A549 (cell line): ENCODE measurements at regions not wholly inside any gene's neighbourhood (a gene's known extent, or its start where the extent isn't known, plus 50 kb on each side); places are given as distances from the start of the nearest gene placed in this dataset.

ENCODE experiments used
- ATAC-seq, 2 experiments: fragments of 200-7000 bp in 1 of 2; fragments of >200 bp in 1 of 2; cut with Nextera tagmentation in 1 of 2; cut with Tn5 transposase in 1 of 2; 3 replicates each; pipeline versions ENCODE4 v1.8.0 to v1.9.1; 2018 to 2020; ENCODE audit warnings: mild to moderate bottlenecking in 1 of 2, moderate library complexity in 1 of 2
- CTCF ChIA-PET: fragments of 300-600 bp; sonication (Branson Sonifier 250); formaldehyde crosslinking; extraction: SDS; loops from one replicate; lab custom pipeline; 2021; ENCODE audit warnings: antibody characterized with exemption, inconsistent platforms; lab: Yijun Ruan, JAX
- POLR2A ChIA-PET: fragments of 350-600 bp; formaldehyde crosslinking; extraction: SDS; loops from one replicate; lab custom pipeline; 2021; ENCODE audit warnings: antibody characterized with exemption, inconsistent platforms; lab: Yijun Ruan, JAX
- DNase-seq, 2 experiments: peaks; one replicate each; pipeline versions ENCODE4 v3.0.0 to v3.0.0-alpha.2; 2011 to 2016; ENCODE audit warnings: low read depth in 1 of 2, low spot score in 1 of 2
- FAIRE-seq: peaks from 2 replicates; lab custom pipeline; 2011; peaks lifted over from hg19 to GRCh38; lab: Jason Lieb, UNC
- H3K27ac ChIP-seq, 2 experiments: fragments of >200 bp; sonication (Bioruptor Twin); formaldehyde crosslinking; 3 replicates each; pipeline ENCODE4 v1.5.1; 2016 to 2017
- H3K4me1 ChIP-seq: fragments of >200 bp; sonication (Bioruptor Twin); formaldehyde crosslinking; 3 replicates; pipeline ENCODE4 v1.6.1; 2016
- H3K4me2 ChIP-seq: fragments of >200 bp; sonication (Bioruptor Twin); formaldehyde crosslinking; 3 replicates; pipeline ENCODE4 v1.6.1; 2016
- H3K4me3 ChIP-seq: fragments of >200 bp; sonication (Bioruptor Twin); formaldehyde crosslinking; 3 replicates; pipeline ENCODE4 v1.5.1; 2016
- H3K9me3 ChIP-seq: fragments of >200 bp; sonication (Bioruptor Twin); formaldehyde crosslinking; 3 replicates; pipeline ENCODE4 v1.6.1; 2016
- CBX2 ChIP-seq: fragments of 200-600 bp; sonication (generic); IDR thresholded peaks from 2 replicates; pipeline ENCODE4 v1.6.1; 2016; ENCODE audit warnings: low read depth, mild to moderate bottlenecking, borderline replicate concordance
- CEBPB ChIP-seq, 2 experiments: fragments of >200 bp in 1 of 2; sonication (Bioruptor Twin) in 1 of 2; formaldehyde crosslinking in 1 of 2; IDR thresholded peaks; 2 replicates each; pipeline ENCODE4 v1.6.1; 2012 to 2016
- CHD2 ChIP-seq: fragments of 150-350 bp; IDR thresholded peaks from 2 replicates; pipeline ENCODE4 v1.6.1; 2014; ENCODE audit warnings: low read length; ENCODE audit not compliant: partially characterized antibody
- EHF ChIP-seq: fragments of 250-450 bp; sonication (Bioruptor Pico); IDR thresholded peaks from 2 replicates; pipeline ENCODE4 v1.5.0; 2020; ENCODE audit warnings: mild to moderate bottlenecking
- EP300 ChIP-seq, 2 experiments: fragments of >200 bp; sonication (Bioruptor Twin); formaldehyde crosslinking; IDR thresholded peaks; 2 replicates in 1 of 2; 3 replicates in 1 of 2; pipeline ENCODE4 v1.6.1; 2016 to 2017
- FOSB ChIP-seq: fragments of 250-450 bp; sonication (Bioruptor Pico); IDR thresholded peaks from 2 replicates; pipeline ENCODE4 v1.5.0; 2020; ENCODE audit warnings: mild to moderate bottlenecking, moderate library complexity
- FOSL2 ChIP-seq, 2 experiments: fragments of 450-650 bp in 1 of 2; fragments of >200 bp in 1 of 2; sonication (Bioruptor Twin) in 1 of 2; formaldehyde crosslinking; IDR thresholded peaks; 2 replicates each; pipeline versions ENCODE4 v1.5.0 to v1.6.1; 2016 to 2020; ENCODE audit warnings: mild to moderate bottlenecking in 1 of 2, moderate library complexity in 1 of 2
- HEYL ChIP-seq: fragments of 250-450 bp; sonication (Bioruptor Pico); IDR thresholded peaks from 2 replicates; pipeline ENCODE4 v1.8.0; 2021; ENCODE audit warnings: mild to moderate bottlenecking, moderate library complexity
- KDM1A ChIP-seq: fragments of 200-600 bp; sonication (generic); IDR thresholded peaks from 2 replicates; pipeline ENCODE4 v1.6.1; 2016; ENCODE audit warnings: low read depth, mild to moderate bottlenecking
- MAZ ChIP-seq: fragments of 150-350 bp; IDR thresholded peaks from 2 replicates; pipeline ENCODE4 v1.6.1; 2014; ENCODE audit warnings: antibody characterized with exemption, low read depth, low read length, borderline replicate concordance
- POLR2A ChIP-seq: IDR thresholded peaks from 2 replicates; pipeline ENCODE4 v1.6.1; 2012; ENCODE audit warnings: mild to moderate bottlenecking, low read length
- POLR2AphosphoS2 ChIP-seq: conservative IDR thresholded peaks from 2 replicates; pipeline ENCODE4 v1.6.1; 2012; ENCODE audit warnings: low read length, improper control_type of control experiment, inconsistent platforms
- RAD21 ChIP-seq, 2 experiments: fragments of >200 bp in 1 of 2; sonication (Bioruptor Twin) in 1 of 2; formaldehyde crosslinking in 1 of 2; IDR thresholded peaks in 1 of 2; conservative IDR thresholded peaks in 1 of 2; 2 replicates in 1 of 2; 3 replicates in 1 of 2; pipeline ENCODE4 v1.6.1; 2012 to 2018; ENCODE audit warnings: inconsistent platforms in 1 of 2
- SMC3 ChIP-seq: fragments of >200 bp; sonication (Bioruptor Twin); formaldehyde crosslinking; IDR thresholded peaks from 3 replicates; pipeline ENCODE4 v1.6.1; 2018; ENCODE audit warnings: inconsistent platforms
- SREBF2 ChIP-seq: fragments of 450-650 bp; IDR thresholded peaks from 2 replicates; pipeline ENCODE4 v1.6.1; 2014; ENCODE audit warnings: mild to moderate bottlenecking, moderate library complexity
- TFCP2L1 ChIP-seq: fragments of 250-450 bp; sonication (Bioruptor Pico); IDR thresholded peaks from 2 replicates; pipeline ENCODE4 v1.5.0; 2021; ENCODE audit warnings: mild to moderate bottlenecking
- TP53 ChIP-seq: fragments of 250-450 bp; sonication (Bioruptor Pico); IDR thresholded peaks from 2 replicates; pipeline ENCODE4 v1.5.0; 2021; ENCODE audit warnings: mild to moderate bottlenecking, moderate library complexity
- ZC3H11A ChIP-seq: fragments of 450-650 bp; IDR thresholded peaks from 2 replicates; pipeline ENCODE4 v1.6.1; 2014; ENCODE audit warnings: antibody characterized with exemption, mild to moderate bottlenecking
- WGBS: methylation state at CpG from one replicate; pipeline ENCODE4 v1.1.6; 2017; ENCODE audit errors: missing lambda C conversion rate; 5-methylcytosine and 5-hydroxymethylcytosine counted together
- TF ChIP-seq, protein P1 (sequence below): fragments of >200 bp; sonication (Bioruptor Twin); formaldehyde crosslinking; IDR thresholded peaks from 3 replicates; pipeline ENCODE4 v1.6.1; 2016
- TF ChIP-seq, protein P2 (sequence below): fragments of 450-650 bp; IDR thresholded peaks from 2 replicates; pipeline ENCODE4 v1.6.1; 2014; ENCODE audit warnings: antibody characterized with exemption
- TF ChIP-seq, protein P3 (sequence below): fragments of 200-600 bp; sonication (generic); IDR thresholded peaks from 2 replicates; pipeline ENCODE4 v1.6.1; 2016; ENCODE audit warnings: antibody characterized with exemption, mild to moderate bottlenecking, moderate library complexity
- TF ChIP-seq, protein P4 (sequence below): fragments of 250-450 bp; sonication (Bioruptor Pico); IDR thresholded peaks from 2 replicates; pipeline ENCODE4 v1.5.0; 2020; ENCODE audit warnings: low read depth, mild to moderate bottlenecking, moderate library complexity
- TF ChIP-seq, protein P5 (sequence below): fragments of >200 bp; sonication (Bioruptor Twin); formaldehyde crosslinking; IDR thresholded peaks from 3 replicates; pipeline ENCODE4 v1.5.1; 2016
- TF ChIP-seq, protein P6 (sequence below): IDR thresholded peaks from 2 replicates; pipeline ENCODE4 v1.6.1; 2012; ENCODE audit warnings: low read depth, borderline replicate concordance
- TF ChIP-seq, protein P7 (sequence below): fragments of >200 bp; sonication (Bioruptor Twin); formaldehyde crosslinking; IDR thresholded peaks from 2 replicates; pipeline ENCODE4 v1.6.1; 2016

DNA sequence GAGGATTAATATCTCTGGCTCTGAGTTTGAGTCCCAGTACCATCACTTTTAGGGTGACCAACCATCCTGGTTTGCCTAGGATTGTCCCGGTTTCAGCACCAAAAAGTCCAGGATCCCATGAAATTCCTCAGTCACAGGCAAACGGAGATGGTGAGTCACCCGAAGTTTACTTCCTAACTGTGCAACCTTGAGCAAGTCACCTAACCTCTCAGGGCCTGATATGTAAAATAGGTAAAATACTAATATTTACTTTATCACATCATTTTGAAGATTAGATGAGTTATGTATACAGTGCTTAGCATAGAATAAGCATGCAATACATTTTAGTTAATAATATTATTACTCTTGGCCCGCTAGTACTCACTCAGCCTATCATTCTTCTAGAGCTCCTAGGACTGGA lies 91.1 kb upstream of the KCNMB2 start:
- no peak for TF ChIP-seq SREBF2
- TF ChIP-seq POLR2AphosphoS2 = no peak
- TF ChIP-seq, protein P1, sequence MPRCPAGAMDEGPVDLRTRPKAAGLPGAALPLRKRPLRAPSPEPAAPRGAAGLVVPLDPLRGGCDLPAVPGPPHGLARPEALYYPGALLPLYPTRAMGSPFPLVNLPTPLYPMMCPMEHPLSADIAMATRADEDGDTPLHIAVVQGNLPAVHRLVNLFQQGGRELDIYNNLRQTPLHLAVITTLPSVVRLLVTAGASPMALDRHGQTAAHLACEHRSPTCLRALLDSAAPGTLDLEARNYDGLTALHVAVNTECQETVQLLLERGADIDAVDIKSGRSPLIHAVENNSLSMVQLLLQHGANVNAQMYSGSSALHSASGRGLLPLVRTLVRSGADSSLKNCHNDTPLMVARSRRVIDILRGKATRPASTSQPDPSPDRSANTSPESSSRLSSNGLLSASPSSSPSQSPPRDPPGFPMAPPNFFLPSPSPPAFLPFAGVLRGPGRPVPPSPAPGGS = no peak
- TF ChIP-seq, all 56 proteins: peak for 0
- Histone ChIP-seq H3K4me2 (no peak overlapping the region), H3K27ac (no peak overlapping the region), H3K4me1 (no peaks in the 10 kb centered on the region), H3K9me3 (no peaks in the 10 kb centered on the region), H3K4me3 (no peak overlapping the region)
- ChIA-PET CTCF (no interaction called here), POLR2A (no interaction called here)
- ATAC-seq (no peak), FAIRE-seq (no peak), DNase-seq (no peak)
- WGBS = 33% methylated on average over 4 of the region's 4 CpGs

DNA sequence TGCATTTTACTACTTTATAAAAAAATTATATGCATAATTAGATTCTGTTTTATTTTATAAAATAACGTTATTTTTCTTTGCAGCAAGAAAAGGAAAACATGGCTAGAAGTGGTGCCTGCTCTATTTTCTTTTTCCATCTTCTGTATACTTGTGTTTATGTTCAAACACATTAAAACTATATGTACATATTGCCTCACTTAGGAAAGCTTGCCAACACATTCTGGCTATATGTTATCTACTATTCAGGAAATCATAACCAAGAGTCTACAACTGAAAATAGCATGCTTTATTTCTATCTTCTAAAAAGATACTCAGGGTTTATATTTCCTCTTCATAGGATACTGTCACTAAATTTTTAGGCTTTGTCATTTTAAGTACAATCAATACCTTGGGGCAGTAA lies 90.2 kb upstream of the KCNMB2 start:
- 2% methylated on average over 1 of the region's 1 CpG for WGBS
- FAIRE-seq = no peak

DNA sequence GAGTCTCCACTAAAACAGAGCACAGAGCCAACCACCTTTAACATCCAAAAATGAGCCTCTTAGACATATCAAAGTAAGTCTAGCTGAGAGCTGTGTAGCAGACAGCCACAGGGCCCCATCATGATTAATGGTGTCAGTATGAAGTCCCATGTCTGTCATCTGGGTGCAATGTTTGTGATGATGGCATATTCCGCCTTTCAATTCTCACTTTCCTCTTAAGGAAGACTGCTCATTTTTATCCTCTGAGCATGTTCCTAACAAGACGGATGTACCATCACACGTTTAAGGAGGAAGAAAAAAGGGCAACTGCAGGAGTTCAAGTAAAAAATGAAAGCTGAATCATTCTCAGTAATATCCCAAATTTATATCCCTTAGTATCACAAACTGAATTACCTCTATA lies 85.8 kb upstream of the KCNMB2 start:
- Histone ChIP-seq H3K4me3 (no peak overlapping the region), H3K4me1 (no peaks in the 10 kb centered on the region), H3K27ac (no peak overlapping the region), H3K4me2 (no peak overlapping the region), H3K9me3 (no peaks in the 10 kb centered on the region)
- ChIA-PET POLR2A (no interaction called here), CTCF (no interaction called here)
- 44% methylated on average over 3 of the region's 3 CpGs for WGBS
- ATAC-seq (no peak), FAIRE-seq (no peak), DNase-seq (no peak)
- TF ChIP-seq CHD2 (no peak), EHF (no peak), TP53 (CRISPR knock-in tag) (no peak), ZC3H11A (no peak), SMC3 (no peak), POLR2A (no peak), EP300 (IDR thresholded peaks at IDR 0.05) (no peak), MAZ (no peak), FOSL2 (IDR thresholded peaks at IDR 0.05) (no peak), FOSL2 (CRISPR knock-in tag; IDR thresholded peaks at IDR 0.05) (no peak), KDM1A (no peak), CBX2 (no peak), TFCP2L1 (CRISPR knock-in tag) (no peak)
- TF ChIP-seq, protein P2, sequence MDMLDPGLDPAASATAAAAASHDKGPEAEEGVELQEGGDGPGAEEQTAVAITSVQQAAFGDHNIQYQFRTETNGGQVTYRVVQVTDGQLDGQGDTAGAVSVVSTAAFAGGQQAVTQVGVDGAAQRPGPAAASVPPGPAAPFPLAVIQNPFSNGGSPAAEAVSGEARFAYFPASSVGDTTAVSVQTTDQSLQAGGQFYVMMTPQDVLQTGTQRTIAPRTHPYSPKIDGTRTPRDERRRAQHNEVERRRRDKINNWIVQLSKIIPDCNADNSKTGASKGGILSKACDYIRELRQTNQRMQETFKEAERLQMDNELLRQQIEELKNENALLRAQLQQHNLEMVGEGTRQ = no peak
- TF ChIP-seq, protein P3, sequence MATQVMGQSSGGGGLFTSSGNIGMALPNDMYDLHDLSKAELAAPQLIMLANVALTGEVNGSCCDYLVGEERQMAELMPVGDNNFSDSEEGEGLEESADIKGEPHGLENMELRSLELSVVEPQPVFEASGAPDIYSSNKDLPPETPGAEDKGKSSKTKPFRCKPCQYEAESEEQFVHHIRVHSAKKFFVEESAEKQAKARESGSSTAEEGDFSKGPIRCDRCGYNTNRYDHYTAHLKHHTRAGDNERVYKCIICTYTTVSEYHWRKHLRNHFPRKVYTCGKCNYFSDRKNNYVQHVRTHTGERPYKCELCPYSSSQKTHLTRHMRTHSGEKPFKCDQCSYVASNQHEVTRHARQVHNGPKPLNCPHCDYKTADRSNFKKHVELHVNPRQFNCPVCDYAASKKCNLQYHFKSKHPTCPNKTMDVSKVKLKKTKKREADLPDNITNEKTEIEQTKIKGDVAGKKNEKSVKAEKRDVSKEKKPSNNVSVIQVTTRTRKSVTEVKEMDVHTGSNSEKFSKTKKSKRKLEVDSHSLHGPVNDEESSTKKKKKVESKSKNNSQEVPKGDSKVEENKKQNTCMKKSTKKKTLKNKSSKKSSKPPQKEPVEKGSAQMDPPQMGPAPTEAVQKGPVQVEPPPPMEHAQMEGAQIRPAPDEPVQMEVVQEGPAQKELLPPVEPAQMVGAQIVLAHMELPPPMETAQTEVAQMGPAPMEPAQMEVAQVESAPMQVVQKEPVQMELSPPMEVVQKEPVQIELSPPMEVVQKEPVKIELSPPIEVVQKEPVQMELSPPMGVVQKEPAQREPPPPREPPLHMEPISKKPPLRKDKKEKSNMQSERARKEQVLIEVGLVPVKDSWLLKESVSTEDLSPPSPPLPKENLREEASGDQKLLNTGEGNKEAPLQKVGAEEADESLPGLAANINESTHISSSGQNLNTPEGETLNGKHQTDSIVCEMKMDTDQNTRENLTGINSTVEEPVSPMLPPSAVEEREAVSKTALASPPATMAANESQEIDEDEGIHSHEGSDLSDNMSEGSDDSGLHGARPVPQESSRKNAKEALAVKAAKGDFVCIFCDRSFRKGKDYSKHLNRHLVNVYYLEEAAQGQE = no peak
- TF ChIP-seq, protein P4, sequence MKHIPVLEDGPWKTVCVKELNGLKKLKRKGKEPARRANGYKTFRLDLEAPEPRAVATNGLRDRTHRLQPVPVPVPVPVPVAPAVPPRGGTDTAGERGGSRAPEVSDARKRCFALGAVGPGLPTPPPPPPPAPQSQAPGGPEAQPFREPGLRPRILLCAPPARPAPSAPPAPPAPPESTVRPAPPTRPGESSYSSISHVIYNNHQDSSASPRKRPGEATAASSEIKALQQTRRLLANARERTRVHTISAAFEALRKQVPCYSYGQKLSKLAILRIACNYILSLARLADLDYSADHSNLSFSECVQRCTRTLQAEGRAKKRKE (CRISPR knock-in tag) = no peak
- TF ChIP-seq, protein P5, sequence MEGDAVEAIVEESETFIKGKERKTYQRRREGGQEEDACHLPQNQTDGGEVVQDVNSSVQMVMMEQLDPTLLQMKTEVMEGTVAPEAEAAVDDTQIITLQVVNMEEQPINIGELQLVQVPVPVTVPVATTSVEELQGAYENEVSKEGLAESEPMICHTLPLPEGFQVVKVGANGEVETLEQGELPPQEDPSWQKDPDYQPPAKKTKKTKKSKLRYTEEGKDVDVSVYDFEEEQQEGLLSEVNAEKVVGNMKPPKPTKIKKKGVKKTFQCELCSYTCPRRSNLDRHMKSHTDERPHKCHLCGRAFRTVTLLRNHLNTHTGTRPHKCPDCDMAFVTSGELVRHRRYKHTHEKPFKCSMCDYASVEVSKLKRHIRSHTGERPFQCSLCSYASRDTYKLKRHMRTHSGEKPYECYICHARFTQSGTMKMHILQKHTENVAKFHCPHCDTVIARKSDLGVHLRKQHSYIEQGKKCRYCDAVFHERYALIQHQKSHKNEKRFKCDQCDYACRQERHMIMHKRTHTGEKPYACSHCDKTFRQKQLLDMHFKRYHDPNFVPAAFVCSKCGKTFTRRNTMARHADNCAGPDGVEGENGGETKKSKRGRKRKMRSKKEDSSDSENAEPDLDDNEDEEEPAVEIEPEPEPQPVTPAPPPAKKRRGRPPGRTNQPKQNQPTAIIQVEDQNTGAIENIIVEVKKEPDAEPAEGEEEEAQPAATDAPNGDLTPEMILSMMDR = no peak
- TF ChIP-seq, protein P6, sequence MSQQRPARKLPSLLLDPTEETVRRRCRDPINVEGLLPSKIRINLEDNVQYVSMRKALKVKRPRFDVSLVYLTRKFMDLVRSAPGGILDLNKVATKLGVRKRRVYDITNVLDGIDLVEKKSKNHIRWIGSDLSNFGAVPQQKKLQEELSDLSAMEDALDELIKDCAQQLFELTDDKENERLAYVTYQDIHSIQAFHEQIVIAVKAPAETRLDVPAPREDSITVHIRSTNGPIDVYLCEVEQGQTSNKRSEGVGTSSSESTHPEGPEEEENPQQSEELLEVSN = no peak
- TF ChIP-seq, protein P7, sequence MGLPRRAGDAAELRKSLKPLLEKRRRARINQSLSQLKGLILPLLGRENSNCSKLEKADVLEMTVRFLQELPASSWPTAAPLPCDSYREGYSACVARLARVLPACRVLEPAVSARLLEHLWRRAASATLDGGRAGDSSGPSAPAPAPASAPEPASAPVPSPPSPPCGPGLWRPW = no peak

More for the DNA sequence above, 90.2 kb upstream of the KCNMB2 start:
- no peak for TF ChIP-seq HEYL (CRISPR knock-in tag)
- no peak for TF ChIP-seq POLR2A
- no peak for TF ChIP-seq FOSB (CRISPR knock-in tag)
- TF ChIP-seq, protein P1 = no peak
- no peak for TF ChIP-seq TFCP2L1 (CRISPR knock-in tag)
- no peak for TF ChIP-seq KDM1A
- TF ChIP-seq RAD21 (conservative IDR thresholded peaks at IDR 0.05 in 1 of 2, IDR thresholded peaks at IDR 0.05 in 1 of 2) = no peak
- TF ChIP-seq CEBPB (IDR thresholded peaks at IDR 0.05) = no peak
- CTCF ChIA-PET = no interaction called here
- no peak overlapping the region for H3K27ac ChIP-seq
- no peaks in the 10 kb centered on the region for H3K4me1 ChIP-seq
- H3K4me3 ChIP-seq = no peak overlapping the region
- H3K9me3 ChIP-seq = no peaks in the 10 kb centered on the region
- no peak for DNase-seq
- no peak for ATAC-seq
- POLR2A ChIA-PET = no interaction called here
- H3K4me2 ChIP-seq = no peak overlapping the region
